GM10266 (cell line): ENCODE measurements at regions not wholly inside any gene's neighbourhood (a gene's known extent, or its start where the extent isn't known, plus 50 kb on each side); places are given as distances from the start of the nearest gene placed in this dataset.

Experiments used
- DNase-seq: peaks from one replicate; pipeline ENCODE4 v3.0.0; 2012; ENCODE audit errors: extremely low spot score
- CTCF ChIP-seq: IDR thresholded peaks from 2 replicates; pipeline ENCODE4 v1.5.1; 2012; ENCODE audit warnings: mild to moderate bottlenecking, low read depth; ENCODE audit not compliant: control insufficient read depth, insufficient read depth; ENCODE audit errors: missing control alignments

- no peak for DNase-seq
- no peak for TF ChIP-seq CTCF
These were observed 157.9 kb upstream of the HES1 start for GRCh38 chr3:193978030-193978429.

GRCh38 chr3:193978486-193978885 is 157.5 kb upstream of the HES1 start:
- no peak for DNase-seq

GRCh38 chr3:193980326-193980725 is 155.6 kb upstream of the HES1 start:
- no peak for TF ChIP-seq CTCF
- no peak for DNase-seq

More at GRCh38 chr3:193978486-193978885, 157.5 kb upstream of the HES1 start:
- TF ChIP-seq CTCF, result no peak

- TF ChIP-seq CTCF, result no peak
- no peak for DNase-seq
These were observed 155.0 kb upstream of the HES1 start for GRCh38 chr3:193980905-193981304.

GRCh38 chr3:193981504-193981903 is 154.4 kb upstream of the HES1 start:
- DNase-seq, result no peak
- TF ChIP-seq CTCF, result no peak

GRCh38 chr3:193982258-193982659 is 153.7 kb upstream of the HES1 start:
- DNase-seq, result no peak
- no peak for TF ChIP-seq CTCF

- no peak for DNase-seq
- TF ChIP-seq CTCF, result no peak
These were observed 151.8 kb upstream of the HES1 start for GRCh38 chr3:193983846-193984818.
